ENCODE measurements at regions not wholly inside any gene's neighbourhood (a gene's known extent, or its start where the extent isn't known, plus 50 kb on each side); places are given as distances from the start of the nearest gene placed in this dataset.

DNA sequence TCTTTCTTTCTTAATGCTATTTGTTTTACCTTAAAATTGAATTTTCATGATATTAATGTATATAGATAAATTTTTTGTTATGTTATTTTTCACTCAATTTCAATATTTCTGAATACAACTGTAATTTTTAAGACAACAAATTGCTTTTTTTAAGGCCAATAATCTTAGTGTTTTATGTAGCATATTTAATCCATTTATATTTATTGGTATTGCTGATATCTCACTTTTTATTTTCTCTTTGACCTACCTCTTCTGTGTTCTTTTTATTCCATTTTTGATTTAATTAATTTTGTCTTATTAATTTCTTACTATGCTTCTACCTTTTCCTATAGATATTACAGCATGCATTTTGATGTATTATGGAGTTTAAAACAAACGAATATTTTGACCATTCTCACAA lies 460.1 kb upstream of the AGA start:
- no peak for TF ChIP-seq CTCF (IDR thresholded peaks at IDR 0.05 in 8 of 11, conservative IDR thresholded peaks at IDR 0.05 in 3 of 11)
- no peak for TF ChIP-seq POLR2AphosphoS5 (IDR thresholded peaks at IDR 0.05)
